Endodermal cell (in vitro differentiated cells): ENCODE measurements at regions not wholly inside any gene's neighbourhood (a gene's known extent, or its start where the extent isn't known, plus 50 kb on each side); places are given as distances from the start of the nearest gene placed in this dataset.

ENCODE experiments used
- DNase-seq: peaks from one replicate; pipeline ENCODE4 v3.0.0-alpha.2; 2017
- H3K27ac ChIP-seq: 2 replicates; pipeline ENCODE4 v1.5.1; 2013; ENCODE audit warnings: mild to moderate bottlenecking, low read depth, low read length, moderate library complexity
- H3K27me3 ChIP-seq: 2 replicates; pipeline ENCODE4 v1.6.1; 2013; ENCODE audit warnings: mild to moderate bottlenecking, low read length, moderate library complexity; ENCODE audit not compliant: insufficient read depth, control insufficient read depth, poor library complexity, severe bottlenecking
- H3K36me3 ChIP-seq: 2 replicates; pipeline ENCODE4 v1.7.0; 2013; ENCODE audit warnings: mild to moderate bottlenecking, low read length, moderate library complexity; ENCODE audit not compliant: control insufficient read depth, insufficient read depth
- H3K4me1 ChIP-seq: one replicate; pipeline ENCODE4 v1.7.0; 2013; ENCODE audit warnings: low read length; ENCODE audit not compliant: control insufficient read depth, insufficient read depth
- H3K4me3 ChIP-seq: 2 replicates; pipeline ENCODE4 v1.5.1; 2013; ENCODE audit warnings: mild to moderate bottlenecking, low read length, moderate library complexity
- H3K9ac ChIP-seq: 2 replicates; pipeline ENCODE4 v1.6.1; 2013; ENCODE audit warnings: mild to moderate bottlenecking, low read length, moderate library complexity; ENCODE audit not compliant: poor library complexity, severe bottlenecking; ENCODE audit errors: extremely low read depth
- H3K9me3 ChIP-seq: 2 replicates; pipeline ENCODE4 v1.6.1; 2013; ENCODE audit warnings: mild to moderate bottlenecking, low read length, moderate library complexity; ENCODE audit not compliant: control insufficient read depth
- H3K27ac Mint-ChIP-seq: 2 replicates; pipeline ENCODE4 v1.8.0; 2020; ENCODE audit warnings: mixed read lengths
- H3K27me3 Mint-ChIP-seq: 2 replicates; pipeline ENCODE4 v1.8.0; 2021; ENCODE audit warnings: mild to moderate bottlenecking, mixed read lengths; ENCODE audit not compliant: insufficient read depth
- H3K36me3 Mint-ChIP-seq: 2 replicates; pipeline ENCODE4 v1.8.0; 2020; ENCODE audit warnings: low read depth, mixed read lengths
- H3K4me1 Mint-ChIP-seq: 2 replicates; pipeline ENCODE4 v1.8.0; 2020; ENCODE audit warnings: mixed read lengths
- H3K4me3 Mint-ChIP-seq: 2 replicates; pipeline ENCODE4 v1.8.0; 2020; ENCODE audit warnings: mild to moderate bottlenecking, moderate library complexity, mixed read lengths
- H3K9me3 Mint-ChIP-seq: 2 replicates; pipeline ENCODE4 v1.8.0; 2020; ENCODE audit warnings: mild to moderate bottlenecking, mixed read lengths
- WGBS, 2 experiments: methylation state at CpG; one replicate each; pipeline versions ENCODE4 v1.1.5 to v1.1.7; 2013; ENCODE audit warnings: missing lambda C conversion rate in 2 of 2, mixed read lengths in 1 of 2; ENCODE audit not compliant: insufficient coverage in 1 of 2, insufficient read length in 1 of 2; 5-methylcytosine and 5-hydroxymethylcytosine counted together
- TF ChIP-seq, protein P1 (sequence below): fragments of 200-600 bp; sonication (generic); conservative IDR thresholded peaks from 2 replicates; pipeline ENCODE4 v1.5.0; 2021; ENCODE audit warnings: antibody characterized with exemption, mild to moderate bottlenecking

DNA sequence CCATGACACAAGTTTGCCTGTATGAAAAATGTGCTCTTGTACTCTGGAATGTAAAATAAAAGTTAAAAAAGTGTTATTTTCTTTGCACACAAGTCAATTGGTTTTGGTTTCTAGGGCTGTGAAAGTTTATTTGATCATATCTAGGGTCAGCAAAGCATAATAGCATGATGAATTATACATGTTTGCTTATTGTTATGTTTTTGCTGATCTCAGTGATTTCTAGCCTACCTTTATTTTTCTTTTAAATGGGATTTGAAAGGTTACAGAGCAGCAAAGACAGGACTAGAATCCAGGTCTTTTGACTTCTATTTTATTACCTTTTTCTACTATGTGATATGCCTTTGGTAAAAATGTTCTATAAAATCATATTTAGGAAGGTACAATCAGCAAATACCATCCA is 481.0 kb downstream of the PRR32 start:
- TF ChIP-seq, protein P1, sequence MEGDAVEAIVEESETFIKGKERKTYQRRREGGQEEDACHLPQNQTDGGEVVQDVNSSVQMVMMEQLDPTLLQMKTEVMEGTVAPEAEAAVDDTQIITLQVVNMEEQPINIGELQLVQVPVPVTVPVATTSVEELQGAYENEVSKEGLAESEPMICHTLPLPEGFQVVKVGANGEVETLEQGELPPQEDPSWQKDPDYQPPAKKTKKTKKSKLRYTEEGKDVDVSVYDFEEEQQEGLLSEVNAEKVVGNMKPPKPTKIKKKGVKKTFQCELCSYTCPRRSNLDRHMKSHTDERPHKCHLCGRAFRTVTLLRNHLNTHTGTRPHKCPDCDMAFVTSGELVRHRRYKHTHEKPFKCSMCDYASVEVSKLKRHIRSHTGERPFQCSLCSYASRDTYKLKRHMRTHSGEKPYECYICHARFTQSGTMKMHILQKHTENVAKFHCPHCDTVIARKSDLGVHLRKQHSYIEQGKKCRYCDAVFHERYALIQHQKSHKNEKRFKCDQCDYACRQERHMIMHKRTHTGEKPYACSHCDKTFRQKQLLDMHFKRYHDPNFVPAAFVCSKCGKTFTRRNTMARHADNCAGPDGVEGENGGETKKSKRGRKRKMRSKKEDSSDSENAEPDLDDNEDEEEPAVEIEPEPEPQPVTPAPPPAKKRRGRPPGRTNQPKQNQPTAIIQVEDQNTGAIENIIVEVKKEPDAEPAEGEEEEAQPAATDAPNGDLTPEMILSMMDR: no peak
- H3K4me1 Mint-ChIP-seq: no peaks in the 10 kb centered on the region
- H3K36me3 ChIP-seq: no peaks in the 10 kb centered on the region
- no peak overlapping the region for H3K4me3 Mint-ChIP-seq
- H3K4me1 ChIP-seq: no peaks in the 10 kb centered on the region
- DNase-seq: no peak
- no peaks in the 10 kb centered on the region for H3K27me3 ChIP-seq
- no peaks in the 10 kb centered on the region for H3K9me3 Mint-ChIP-seq
- no peaks in the 10 kb centered on the region for H3K27me3 Mint-ChIP-seq
- H3K9ac ChIP-seq: no peak overlapping the region
- H3K36me3 Mint-ChIP-seq: no peaks in the 10 kb centered on the region
- no peak overlapping the region for H3K4me3 ChIP-seq
- H3K27ac ChIP-seq: no peak overlapping the region
- H3K27ac Mint-ChIP-seq: no peak overlapping the region
- H3K9me3 ChIP-seq: no peaks in the 10 kb centered on the region

- Histone ChIP-seq H3K27me3 (no peaks in the 10 kb centered on the region), H3K27ac (no peak overlapping the region), H3K4me3 (no peak overlapping the region), H3K9me3 (no peaks in the 10 kb centered on the region), H3K9ac (no peak overlapping the region), H3K36me3 (no peaks in the 10 kb centered on the region), H3K4me1 (no peaks in the 10 kb centered on the region)
- TF ChIP-seq, protein P1: no peak
- no peak for DNase-seq
- WGBS, 2 experiments: 100% methylated on average over 1 of the region's 2 CpGs; no CpG with 5 or more reads in 1 of the 2 experiments
- Mint-ChIP-seq H3K4me1 (no peaks in the 10 kb centered on the region), H3K9me3 (peaks cover 7% of the 10 kb centered on the region), H3K4me3 (no peak overlapping the region), H3K36me3 (no peaks in the 10 kb centered on the region), H3K27ac (no peak overlapping the region), H3K27me3 (no peaks in the 10 kb centered on the region)
Observed at GRCh38 chrX:127302841-127303240, 483.3 kb downstream of the PRR32 start.

DNA sequence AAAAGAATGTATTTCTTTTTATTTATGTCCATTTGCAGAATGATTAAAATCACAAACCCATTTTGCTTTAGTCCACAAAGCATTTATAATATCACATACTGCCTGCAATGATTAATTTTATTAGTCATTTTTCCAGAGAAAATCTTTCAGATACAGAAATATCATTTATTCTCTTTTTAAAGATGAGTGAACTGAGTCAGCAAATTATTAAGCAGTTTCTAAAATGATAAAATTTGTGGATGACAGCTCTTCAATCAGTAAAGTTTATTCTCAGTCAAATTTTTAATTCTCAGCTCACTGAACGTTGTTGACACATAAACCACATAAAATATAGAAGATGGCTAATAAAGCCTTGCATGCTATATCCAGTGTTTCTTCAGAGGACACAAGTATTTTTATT is 485.5 kb downstream of the PRR32 start:
- H3K36me3 Mint-ChIP-seq: no peaks in the 10 kb centered on the region

More for the DNA sequence above, 485.5 kb downstream of the PRR32 start:
- Histone ChIP-seq H3K27ac (no peak overlapping the region), H3K27me3 (no peaks in the 10 kb centered on the region), H3K9me3 (no peaks in the 10 kb centered on the region), H3K9ac (no peak overlapping the region), H3K4me1 (no peaks in the 10 kb centered on the region), H3K4me3 (no peak overlapping the region), H3K36me3 (no peaks in the 10 kb centered on the region)
- Mint-ChIP-seq H3K27ac (no peak overlapping the region), H3K27me3 (no peaks in the 10 kb centered on the region), H3K9me3 (peaks cover 7% of the 10 kb centered on the region), H3K4me1 (no peaks in the 10 kb centered on the region), H3K4me3 (no peak overlapping the region)
- no peak for DNase-seq
- TF ChIP-seq, protein P1: no peak
- 80% methylated on average over 1 of the region's 1 CpG; no CpG with 5 or more reads in 1 of the 2 experiments for WGBS, 2 experiments
